COR-L47 (cell line): ENCODE measurements at regions not wholly inside any gene's neighbourhood (a gene's known extent, or its start where the extent isn't known, plus 50 kb on each side); places are given as distances from the start of the nearest gene placed in this dataset.

Experiments used
- DNase-seq: peaks from one replicate; lab custom pipeline; 2025; lab: John Stamatoyannopoulos, UW

DNA sequence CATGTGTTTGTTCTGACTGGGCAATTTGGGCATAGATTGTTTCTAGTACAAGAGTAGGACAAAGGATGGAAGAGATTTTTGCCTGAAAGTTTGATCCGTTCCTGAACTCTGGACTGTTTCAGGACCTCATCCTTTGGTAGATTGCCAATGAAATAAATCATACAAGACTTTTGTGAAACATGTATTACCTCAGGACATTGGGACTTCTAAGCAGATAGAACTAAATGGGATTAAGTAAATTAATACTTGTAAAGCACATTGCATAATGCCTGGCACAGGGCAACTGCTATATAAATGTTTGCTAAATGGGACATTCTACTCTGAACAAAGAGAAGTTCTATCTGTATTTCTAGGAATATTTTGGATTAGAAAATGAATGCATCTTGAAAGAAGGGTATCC, 164.8 kb upstream of the RPS6KA3 start:
- no peak for DNase-seq

DNA sequence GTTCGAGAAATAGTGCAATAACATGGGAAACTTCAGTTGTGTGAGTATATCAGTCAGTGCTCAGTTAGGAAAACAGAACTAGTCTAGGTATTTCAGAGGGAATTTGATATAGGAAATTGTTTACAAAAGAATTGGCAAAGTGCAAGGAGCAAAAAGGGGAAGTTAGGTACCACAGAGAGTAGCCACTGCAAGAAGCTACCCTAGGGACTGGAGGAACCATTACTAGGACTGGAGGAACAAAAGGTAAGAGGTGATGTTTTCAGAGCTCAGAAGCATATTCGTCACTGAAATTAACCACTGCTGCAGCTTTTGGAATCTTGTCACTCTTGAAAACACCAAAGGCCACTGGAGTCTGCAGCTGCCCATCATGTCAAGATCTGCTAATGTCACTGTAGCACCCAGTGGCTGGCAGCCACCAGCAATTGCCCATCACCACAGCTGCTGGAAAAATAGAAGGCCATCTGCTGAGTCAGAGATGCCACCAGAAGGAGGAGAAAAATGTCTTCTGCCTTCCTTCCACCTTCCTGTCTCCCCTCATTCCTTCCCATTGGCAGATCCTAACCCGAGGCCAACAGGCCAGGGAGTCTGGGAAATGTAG, 160.6 kb upstream of the RPS6KA3 start:
- no peak for DNase-seq

DNA sequence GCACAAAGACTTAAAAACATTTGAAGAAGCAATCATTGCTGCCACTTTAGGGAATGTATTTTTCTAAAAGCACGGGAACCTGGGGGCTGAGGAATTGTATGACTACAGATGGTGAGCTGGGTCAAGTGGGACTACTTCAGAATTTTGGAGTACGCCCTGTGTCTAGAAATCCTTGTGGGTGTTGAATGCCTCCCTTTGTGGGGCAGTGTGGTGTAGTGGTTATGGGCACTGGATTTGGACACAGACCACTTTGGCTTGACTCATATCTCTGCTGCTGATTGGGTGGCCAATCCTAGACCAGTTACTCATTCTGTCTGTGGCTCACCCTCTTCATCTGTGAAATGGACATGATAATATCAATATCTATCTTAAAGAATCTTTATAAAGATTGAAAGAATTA, 155.0 kb upstream of the RPS6KA3 start:
- DNase-seq = no peak

DNA sequence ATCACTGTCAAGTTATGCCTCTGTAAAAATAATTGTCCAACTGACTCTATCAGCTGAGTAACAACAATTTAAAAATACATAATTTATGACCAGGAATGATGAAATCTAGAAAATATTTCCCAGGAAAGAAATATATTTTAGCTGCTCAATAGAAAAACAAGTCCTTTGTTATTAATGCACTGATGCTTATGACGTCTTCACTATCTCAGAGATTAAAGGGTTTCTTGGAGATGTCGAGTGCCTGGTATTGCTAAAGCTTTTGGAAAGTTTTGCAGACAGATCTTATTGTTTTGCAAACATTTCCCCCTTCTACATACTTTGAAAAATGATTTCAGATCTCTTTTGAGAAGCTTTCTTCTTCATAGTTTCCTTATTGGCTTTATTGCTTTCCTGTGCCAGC, 154.6 kb upstream of the RPS6KA3 start:
- no peak for DNase-seq

DNA sequence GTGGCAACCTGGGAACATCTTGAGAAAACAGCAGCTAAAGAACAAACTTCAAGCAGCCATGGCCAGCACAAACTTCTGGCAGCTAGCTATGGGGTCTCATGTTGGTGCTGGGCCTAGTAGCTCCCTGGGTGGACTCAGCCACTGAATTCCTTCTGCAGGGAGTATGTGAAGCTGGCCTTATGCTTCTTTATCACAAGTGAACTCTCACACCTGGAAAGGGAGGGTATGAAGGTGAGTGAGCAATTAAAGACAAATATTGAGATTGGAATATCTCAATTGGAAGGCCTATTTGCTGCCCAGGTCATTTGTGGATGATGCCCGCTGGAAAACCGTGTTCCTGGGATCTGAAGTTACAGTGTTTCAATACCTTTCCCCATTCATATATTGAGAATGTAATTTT, 153.3 kb upstream of the RPS6KA3 start:
- no peak for DNase-seq

DNA sequence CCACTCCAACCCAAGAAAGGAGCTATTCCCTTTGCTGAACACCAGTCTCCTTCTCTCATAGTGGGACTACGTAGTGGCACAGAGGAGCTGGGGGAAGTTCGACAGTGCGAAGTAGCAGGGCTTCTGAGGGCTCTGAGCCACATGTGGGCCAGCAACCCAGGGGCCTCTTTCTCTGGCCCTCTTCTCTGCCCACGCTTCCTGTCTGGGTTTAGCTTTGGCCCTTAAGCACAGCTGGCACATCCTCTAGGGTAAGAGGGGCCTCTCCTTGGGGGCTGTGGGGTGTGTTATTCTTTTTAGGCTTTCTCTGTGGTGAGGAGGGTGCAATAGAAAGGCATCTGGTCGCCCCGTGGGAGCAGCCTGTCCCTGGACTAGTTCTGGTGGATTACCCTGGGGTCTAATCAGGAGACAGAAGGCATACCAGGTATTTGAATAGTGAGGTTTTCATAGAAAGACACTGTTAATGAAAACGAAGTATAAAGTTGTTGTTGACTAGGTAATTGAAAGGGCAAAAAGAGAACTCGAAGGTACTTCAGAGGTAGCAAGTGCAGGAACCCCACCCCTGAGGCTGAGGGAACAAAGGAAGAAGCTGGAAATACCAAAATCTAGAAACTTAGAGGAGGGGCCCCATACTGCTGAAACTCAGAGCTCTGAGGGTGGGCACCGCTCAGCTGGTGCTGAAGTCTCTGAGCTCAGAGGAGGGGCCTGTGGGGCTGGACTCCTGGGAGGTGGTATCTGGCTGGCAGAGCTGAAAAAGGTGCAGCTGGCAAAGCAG, 151.9 kb upstream of the RPS6KA3 start:
- DNase-seq = no peak

DNA sequence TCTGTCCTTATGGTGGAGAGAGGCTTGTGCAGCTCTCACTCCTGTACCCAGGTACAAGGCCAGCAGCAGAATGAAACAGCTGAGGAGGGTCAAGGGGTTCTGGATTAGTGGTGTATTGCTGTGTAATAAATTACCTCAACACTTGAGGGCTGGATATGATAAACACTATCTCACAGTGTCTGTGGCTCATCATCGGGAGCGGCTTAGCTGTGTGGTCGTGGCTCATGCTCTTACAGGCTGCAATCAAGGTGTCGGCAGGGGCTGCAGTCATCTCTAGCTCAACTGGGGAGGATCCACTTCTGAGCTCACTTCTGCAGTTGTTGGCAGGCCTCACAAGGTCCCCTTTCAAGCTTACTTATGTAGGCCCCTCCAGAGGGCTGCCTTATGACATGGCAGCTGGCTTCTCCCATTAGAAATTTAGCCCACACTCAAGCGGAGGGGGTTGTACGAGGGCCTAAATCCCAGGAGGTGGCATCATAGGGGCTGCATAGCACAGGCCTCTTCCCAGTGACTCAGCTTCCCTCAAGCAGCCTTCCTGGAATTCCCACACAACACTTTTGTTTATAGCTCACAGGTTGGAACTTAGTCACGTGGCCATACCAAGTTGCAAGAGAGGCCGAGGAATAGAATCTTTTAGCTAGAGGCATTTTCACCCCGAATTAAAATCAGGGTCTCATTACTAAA, 148.2 kb upstream of the RPS6KA3 start:
- no peak for DNase-seq

DNA sequence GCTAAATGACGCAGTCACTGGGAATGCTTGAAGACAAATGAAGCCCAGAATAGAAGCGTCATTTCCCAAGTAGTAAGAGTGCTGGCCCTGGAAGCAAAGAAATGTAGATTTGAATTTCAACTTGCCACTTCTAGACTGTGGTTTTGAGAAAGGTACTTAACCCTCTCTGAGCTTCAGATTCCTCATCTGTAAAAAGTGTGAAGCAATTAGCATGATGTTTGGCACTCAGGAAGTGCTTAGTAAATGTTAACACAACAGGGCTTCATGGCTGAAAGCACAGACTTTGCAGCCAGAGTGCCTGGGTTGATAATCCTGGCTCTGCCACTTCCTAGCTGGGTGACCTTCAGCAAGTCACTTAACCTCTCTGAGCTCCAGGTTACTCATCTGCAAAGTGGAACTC, 147.4 kb upstream of the RPS6KA3 start:
- DNase-seq = no peak

DNA sequence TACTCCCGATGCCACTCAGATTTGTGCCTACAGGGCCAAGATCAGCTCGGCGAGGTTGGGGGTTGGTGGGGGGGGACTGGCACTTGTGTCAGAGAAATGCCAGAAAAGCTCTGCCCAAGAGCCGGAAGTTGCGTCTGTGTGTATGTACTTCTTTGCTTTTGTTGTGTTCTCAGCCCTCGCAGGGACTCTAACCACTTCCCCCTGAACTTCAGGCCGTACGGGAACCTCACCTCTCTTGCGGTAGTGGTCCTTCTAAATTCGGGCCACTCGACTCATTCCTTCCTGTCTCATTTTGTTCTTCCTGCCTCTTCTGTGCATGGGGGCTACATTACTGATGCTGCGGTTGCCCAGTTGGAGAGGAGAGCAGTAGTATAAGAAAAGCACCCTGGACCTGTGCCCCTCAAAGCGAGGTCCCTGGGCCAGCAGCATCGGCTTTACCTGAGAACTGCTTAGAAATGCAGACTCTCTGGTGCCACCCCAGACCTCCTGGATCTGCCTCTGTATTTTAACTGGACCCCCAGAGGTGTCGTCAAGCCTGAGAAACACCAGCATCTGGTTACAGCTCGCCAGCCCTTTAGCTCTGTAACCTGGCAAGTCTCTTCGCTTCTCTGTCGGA, 146.3 kb upstream of the RPS6KA3 start:
- no peak for DNase-seq

DNA sequence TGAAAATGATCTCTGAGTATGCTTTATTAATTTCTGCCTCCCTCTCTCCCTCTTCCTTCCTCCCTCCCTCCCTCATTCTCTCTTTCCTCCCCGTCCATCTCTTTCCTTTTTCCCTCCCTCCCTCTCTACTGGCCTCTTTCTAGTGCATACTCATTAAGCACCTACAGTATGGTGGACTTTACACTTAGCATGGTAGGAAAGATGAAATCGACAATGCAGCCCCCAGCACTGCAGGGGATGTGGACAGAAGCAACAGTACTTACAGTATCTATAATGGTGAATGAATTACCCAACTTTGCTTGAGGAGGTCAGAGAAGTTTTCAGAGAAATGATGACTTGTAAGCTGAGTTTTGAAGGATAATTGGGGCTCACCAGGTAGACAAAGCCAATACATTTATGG, 143.8 kb upstream of the RPS6KA3 start:
- no peak for DNase-seq

DNA sequence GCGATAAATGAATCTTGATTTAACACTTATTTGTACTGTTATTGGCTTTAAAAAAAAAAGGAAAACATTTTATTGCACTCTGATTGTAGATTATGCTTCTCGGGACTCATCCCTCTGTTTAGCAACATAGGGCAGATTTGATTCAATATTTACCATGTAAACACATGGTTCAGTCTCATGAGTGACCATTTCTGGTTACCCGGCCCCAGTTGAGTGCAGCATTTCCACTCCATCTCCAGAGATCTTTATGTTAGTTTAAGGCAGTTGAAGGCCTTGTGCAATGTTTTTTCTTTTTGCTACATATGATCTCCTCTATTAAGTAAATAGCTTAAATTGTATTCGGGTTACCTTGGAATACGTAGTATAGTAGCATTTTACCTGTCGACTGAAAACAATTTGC, 143.3 kb upstream of the RPS6KA3 start:
- no peak for DNase-seq

DNA sequence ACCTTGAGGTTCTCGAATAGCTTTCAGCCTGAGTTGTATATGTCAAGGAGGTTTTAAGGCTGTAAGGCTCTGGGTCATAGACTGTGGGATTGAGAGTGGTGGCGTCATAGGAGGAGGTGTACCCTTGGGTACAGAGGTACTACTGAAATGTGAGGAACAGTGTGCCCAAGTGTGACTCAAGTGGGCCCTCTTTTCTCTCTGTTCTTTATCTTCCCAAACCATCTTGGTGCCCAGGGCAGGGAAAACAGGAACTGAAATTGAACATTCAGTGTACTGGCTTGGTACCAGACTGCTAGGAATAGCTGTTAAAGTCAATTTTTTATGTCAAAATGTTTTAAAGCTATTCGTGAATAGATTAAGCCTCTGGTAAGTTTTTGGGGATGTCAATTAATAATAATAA, 136.2 kb upstream of the RPS6KA3 start:
- DNase-seq = no peak

DNA sequence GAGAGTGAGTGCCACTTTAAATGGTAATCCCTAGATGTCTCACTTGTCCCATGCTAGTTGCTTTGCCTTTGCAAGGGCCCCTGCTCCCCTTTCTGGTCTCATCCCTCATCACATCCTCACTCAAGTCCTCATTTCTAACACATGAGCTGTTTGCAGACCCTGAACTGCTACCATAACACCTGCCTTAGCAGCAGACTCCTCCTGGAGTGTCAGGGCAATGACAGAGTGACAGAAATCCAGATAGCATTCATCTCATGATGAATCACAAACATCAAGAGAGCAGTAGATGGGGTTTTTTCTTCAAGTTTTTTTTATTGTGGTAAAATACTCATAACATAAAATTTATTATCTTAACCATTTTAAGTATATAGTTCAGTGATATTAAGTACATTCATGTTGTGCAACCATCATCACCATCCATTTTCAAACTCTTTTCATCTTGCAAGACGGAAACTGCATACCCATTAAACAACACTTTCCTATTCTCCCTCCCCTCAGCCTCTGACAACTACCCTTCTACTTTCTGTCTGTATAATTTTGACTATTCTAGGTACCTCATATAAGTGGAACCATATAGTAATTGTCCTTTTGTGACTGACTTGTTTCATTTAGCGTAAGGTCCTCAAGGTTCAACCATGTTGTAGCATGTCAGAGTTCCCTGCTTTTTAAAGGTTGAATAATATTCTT, 133.2 kb upstream of the RPS6KA3 start:
- no peak for DNase-seq

DNA sequence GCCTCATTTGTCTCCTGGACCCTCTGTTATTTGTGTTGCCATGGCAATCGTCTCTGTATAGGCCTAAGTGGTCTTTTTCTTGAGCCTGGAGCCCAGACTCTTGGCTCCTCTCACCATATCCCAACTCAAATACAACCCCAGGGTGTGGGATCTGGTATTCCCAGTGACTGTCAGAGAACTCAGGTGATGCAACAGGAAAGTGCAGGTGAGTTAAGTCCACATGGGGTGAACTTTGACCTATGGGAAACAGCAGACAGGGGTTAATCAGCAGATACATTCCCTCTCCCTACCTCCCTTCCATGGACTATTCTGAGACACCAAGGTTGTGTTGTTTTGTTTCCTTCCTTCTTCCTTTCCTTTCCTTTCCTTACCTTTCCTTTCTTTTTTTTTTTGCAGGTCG, 130.9 kb upstream of the RPS6KA3 start:
- no peak for DNase-seq

DNA sequence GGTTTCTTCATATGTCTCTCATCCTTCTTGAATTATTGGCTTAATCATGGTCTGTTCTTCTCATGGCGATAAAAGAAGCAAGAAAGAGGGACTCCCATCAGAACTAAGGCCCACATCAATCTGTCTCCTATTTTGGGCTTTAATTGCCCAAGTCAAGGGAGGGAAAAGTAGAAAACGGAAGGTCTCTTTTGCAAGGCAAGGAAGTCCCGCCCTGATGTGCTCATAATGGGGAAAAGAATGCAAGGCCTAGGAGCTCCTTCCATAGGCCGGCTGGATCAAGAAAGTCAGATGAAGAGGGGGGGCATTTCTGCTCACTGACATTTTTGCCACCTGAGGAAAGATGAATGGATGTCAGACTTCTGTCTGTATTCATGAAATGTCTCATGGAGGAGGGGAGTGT, 127.7 kb upstream of the RPS6KA3 start:
- DNase-seq = no peak

DNA sequence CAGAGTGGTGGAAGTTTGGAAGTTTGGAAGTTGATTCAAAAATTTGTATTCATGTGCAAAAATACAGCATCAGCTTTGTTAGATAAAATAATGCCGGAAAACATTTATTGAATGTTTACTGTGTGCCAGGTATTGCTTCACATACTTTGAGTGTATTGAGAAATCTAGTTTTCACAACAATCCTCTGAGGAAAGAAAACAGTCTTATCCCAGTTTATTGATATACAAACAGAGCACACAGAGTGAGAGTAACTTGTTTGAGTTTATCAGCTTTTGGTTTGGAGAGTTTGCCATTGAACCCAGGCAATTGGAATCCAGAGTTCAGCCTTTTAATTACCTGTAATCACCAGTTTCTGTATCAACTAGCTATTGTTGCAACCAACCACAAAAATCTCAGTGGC, 127.2 kb upstream of the RPS6KA3 start:
- no peak for DNase-seq

DNA sequence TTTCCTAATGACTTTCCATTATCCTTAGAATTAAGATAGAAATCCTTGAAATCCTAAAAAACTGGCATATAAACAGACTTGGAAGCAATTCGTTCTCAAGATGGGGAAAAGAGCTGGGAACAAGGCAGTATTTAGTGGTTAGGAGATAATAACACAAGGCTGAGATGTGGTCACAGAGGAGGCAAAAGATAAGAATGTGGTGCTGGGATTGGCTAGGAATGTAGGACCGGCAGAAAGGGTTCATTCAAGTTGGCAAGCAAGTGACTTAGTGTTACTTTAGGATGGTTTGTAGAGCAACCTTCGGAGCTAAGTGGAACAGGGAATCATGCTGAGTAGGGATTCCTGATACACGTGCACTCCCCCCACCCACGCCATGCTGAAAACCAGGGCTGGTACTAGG, 121.9 kb upstream of the RPS6KA3 start:
- no peak for DNase-seq

DNA sequence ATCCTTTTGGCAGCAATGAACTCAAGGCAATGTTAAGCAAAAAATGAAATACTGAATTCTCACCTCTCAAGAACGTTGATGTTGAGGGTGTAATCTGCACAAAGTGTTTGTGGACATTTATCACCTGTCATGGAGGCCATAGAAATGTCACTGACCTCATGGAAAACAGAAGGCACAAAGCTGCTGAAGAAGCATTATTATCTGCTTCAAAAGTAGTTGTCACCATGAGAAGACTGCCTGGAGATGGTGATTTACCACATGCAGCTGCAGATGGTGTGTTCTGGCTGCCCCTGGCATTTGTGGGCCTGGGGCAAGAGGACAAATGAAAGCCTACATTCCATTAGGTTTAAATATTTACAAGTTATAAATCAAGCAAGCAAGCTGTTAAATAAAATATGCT, 116.8 kb upstream of the RPS6KA3 start:
- no peak for DNase-seq

DNA sequence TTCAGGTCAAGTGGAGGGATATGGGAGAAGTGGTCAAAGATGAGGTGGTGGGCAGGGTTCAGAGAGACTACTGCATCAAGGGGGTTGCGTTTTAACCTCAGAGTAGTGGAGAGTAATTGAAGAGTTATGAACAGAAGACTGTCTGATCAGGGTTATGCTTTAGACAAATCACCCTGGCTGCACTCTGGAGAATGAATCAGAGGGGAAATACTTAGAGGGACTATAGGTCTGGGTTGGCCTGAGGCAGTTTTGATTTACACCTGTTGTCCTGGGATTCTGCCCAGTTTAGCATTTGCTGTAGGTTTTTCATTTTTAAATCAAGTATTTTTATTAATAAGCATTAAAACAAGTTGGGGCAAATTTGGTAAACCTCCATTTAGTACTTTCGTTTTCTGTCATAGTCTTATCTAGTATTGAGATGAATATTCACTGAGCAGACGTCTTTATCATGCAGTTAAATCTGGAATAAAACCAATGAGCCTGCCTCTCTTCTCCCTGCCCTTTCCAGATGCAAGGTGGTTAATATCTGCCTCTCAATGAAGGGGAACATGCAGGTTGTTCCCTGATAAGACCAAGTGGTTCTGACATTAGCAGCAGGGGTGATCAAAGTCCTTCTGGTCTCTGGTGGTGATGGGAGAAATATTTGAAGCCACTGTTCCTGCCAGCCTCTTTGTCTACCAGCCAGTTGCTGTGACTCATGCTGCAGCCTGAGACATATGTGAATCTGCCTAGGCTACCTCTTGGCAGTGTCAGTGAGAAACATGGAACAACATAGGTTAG, 116.0 kb upstream of the RPS6KA3 start:
- DNase-seq = no peak

DNA sequence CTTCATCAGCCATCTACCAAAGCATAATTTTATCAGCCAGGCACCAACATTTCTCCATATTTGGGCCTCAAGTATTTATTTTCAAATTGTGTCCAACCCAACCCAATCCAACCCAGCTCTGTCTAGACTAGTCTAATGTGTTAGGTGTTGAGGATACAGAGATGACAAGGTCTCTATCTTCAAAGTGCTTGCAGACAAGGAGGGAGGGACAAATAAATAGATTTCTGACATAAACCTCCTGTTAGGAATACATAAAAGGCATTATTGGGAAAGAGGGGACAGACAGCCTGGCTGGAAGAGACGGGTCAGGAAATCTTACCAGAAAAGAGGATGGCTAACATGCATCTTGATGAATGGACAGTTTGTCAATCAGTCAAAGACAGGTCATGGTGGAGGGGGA, 115.4 kb upstream of the RPS6KA3 start:
- no peak for DNase-seq

DNA sequence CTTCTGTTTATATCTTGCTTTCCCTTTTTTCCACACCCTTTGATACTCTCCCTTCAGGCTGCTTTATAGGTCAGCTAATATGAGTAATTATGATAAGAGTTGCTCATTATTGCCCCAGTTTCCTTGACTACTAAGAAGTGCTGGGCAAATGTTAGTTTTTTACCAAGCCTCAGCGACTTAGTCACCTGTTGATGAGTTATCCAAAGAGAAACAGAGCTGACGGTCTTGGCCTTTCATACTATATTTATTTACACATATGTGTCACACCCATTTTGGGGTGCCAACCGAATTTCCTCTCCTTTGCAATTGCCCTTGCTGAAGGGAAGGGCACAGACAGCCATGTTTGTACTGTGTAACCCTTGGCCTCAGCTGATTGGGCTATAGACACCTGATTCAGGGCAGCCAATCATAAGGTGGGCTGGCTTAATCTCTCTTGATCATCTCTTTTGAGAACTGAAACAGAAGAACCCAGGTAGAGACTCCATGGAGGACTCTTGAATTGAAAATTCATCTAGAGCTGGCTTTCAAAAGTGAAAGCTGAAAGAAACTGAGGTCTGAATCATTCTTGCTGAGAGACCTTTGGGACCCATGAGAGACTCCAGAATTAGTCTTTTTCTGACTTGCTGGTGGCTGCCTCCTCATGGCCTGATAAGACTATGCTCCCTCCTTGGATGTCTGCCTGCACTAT, 111.7 kb upstream of the RPS6KA3 start:
- no peak for DNase-seq
